ENCODE measurements at regions not wholly inside any gene's neighbourhood (a gene's known extent, or its start where the extent isn't known, plus 50 kb on each side); places are given as distances from the start of the nearest gene placed in this dataset.

- no peak overlapping the region for H3K23ac ChIP-seq (ENCODE audit: insufficient read length)
- no peak overlapping the region for H4K5ac ChIP-seq (ENCODE audit: insufficient read length, low read depth, low read length)
- no peak overlapping the region for H3K4me3 ChIP-seq (ENCODE audit: extremely low read depth in 1 of 4, insufficient read depth in 2 of 4, low read depth in 3 of 4, low read length in 4 of 4)
- no peak overlapping the region for H4K91ac ChIP-seq (replicated peaks; ENCODE audit: insufficient read length, low read length)
- no peak for FAIRE-seq
- H4K20me1 ChIP-seq (replicated peaks in 1 of 2; ENCODE audit: control insufficient read depth in 1 of 2, insufficient read depth in 2 of 2, low read length in 2 of 2) = no peaks in the 10 kb centered on the region
- no peaks in the 10 kb centered on the region for H3K79me1 ChIP-seq (ENCODE audit: low read depth, low read length)
- no peak overlapping the region for H4K8ac ChIP-seq (ENCODE audit: extremely low read depth, insufficient read depth, low read length)
- H3K9ac ChIP-seq (replicated peaks in 1 of 4; ENCODE audit: extremely low read depth in 1 of 4, low read depth in 3 of 4, low read length in 3 of 4) = no peak overlapping the region
- no peak overlapping the region for H2BK120ac ChIP-seq (replicated peaks; ENCODE audit: low read depth, low read length)
- no peaks in the 10 kb centered on the region for H3K79me2 ChIP-seq (ENCODE audit: control insufficient read depth in 1 of 2, insufficient read depth in 2 of 2, low read length in 2 of 2)
- H3K14ac ChIP-seq (ENCODE audit: insufficient read length) = no peak overlapping the region
- H3K4me2 ChIP-seq (ENCODE audit: insufficient read depth in 1 of 2, low read depth in 2 of 2, low read length in 2 of 2) = no peak overlapping the region
- no peak overlapping the region for H3K4ac ChIP-seq (replicated peaks; ENCODE audit: insufficient read length, low read depth, low read length)
- no peak overlapping the region for H2AFZ ChIP-seq (ENCODE audit: low read length)
- H3K27ac ChIP-seq (ENCODE audit: low read depth, low read length) = no peak overlapping the region
- H3K4me1 ChIP-seq (replicated peaks in 1 of 4; ENCODE audit: control insufficient read depth in 3 of 4, insufficient read depth in 4 of 4, low read length in 3 of 4) = no peaks in the 10 kb centered on the region; a peak in 1 of 7 replicates
- H3K56ac ChIP-seq (replicated peaks; ENCODE audit: insufficient read length, low read depth, low read length) = no peak overlapping the region
- H3K18ac ChIP-seq (ENCODE audit: extremely low read depth, low read length) = no peak overlapping the region
- CTCF ChIA-PET (ENCODE audit: partially characterized antibody) = interaction anchor here (0.6 to 1.9 kb wide), 4 partner anchors 9 to 241 kb away, joined by 3 to 6 read pairs (median 4); no protein-coding TSS in a partner anchor
- H2BK5ac ChIP-seq (ENCODE audit: low read depth, low read length) = no peak overlapping the region
- no peak for DNase-seq (ENCODE audit: low read depth in 1 of 2, low spot score in 2 of 2)
- no peaks in the 10 kb centered on the region for H3K36me3 ChIP-seq (ENCODE audit: control insufficient read depth in 2 of 4, insufficient read depth in 4 of 4, low read length in 3 of 4)
- H2BK12ac ChIP-seq (ENCODE audit: low read depth, low read length) = no peak overlapping the region
- H3K9me3 ChIP-seq (ENCODE audit: insufficient read depth in 2 of 2, low read depth in 1 of 2, low read length in 1 of 2) = no peaks in the 10 kb centered on the region
- H2BK20ac ChIP-seq (ENCODE audit: low read length) = no peak overlapping the region
- H2AK5ac ChIP-seq (ENCODE audit: low read depth, low read length) = no peak overlapping the region
- POLR2A ChIA-PET (ENCODE audit: partially characterized antibody) = no interaction called here
- no peak overlapping the region for H2BK15ac ChIP-seq (ENCODE audit: low read length)
- H3K23me2 ChIP-seq (ENCODE audit: low read depth, low read length) = no peaks in the 10 kb centered on the region
- no peaks in the 10 kb centered on the region for H3K27me3 ChIP-seq (replicated peaks in 1 of 4; ENCODE audit: control insufficient read depth in 3 of 4, extremely low read depth in 1 of 4, insufficient read depth in 3 of 4, low read length in 3 of 4)
- WGBS, 2 experiments (ENCODE audit: extremely low coverage in 1 of 2, insufficient coverage in 1 of 2, insufficient read length in 1 of 2, insufficient replicate concordance in 2 of 2, low coverage in 1 of 2, low lambda C conversion rate in 2 of 2, missing lambda C conversion rate in 1 of 2) = 95% methylated on average over 3 of the region's 3 CpGs; no CpG with 5 or more reads in 1 of the 2 experiments
- TF ChIP-seq TBP (IDR thresholded peaks at IDR 0.05; ENCODE audit: low read depth, low read length) (no peak), CBX8 (IDR thresholded peaks at IDR 0.05; ENCODE audit: borderline replicate concordance, low read depth, low read length) (no peak), SRF (IDR thresholded peaks at IDR 0.05; ENCODE audit: low read depth, low read length) (no peak), JUND (IDR thresholded peaks at IDR 0.05; ENCODE audit: low read length) (no peak), TAF7 (optimal IDR thresholded peaks at IDR 0.05; ENCODE audit: borderline replicate concordance, low read depth, low read length) (no peak), CHD2 (IDR thresholded peaks at IDR 0.05; ENCODE audit: low read length) (no peak), CTBP2 (IDR thresholded peaks at IDR 0.05; ENCODE audit: borderline replicate concordance, insufficient read depth, insufficient read length, low read length) (no peak), BCL11A (IDR thresholded peaks at IDR 0.05; ENCODE audit: low read depth in 2 of 2, low read length in 2 of 2) (no peak), SP4 (IDR thresholded peaks at IDR 0.05; ENCODE audit: low read length) (no peak), POLR2AphosphoS5 (IDR thresholded peaks at IDR 0.05; ENCODE audit: low read depth, low read length) (no peak), RNF2 (IDR thresholded peaks at IDR 0.05; ENCODE audit: borderline replicate concordance, low read depth, low read length, missing control alignments, poor library complexity, severe bottlenecking) (no peak), POU5F1 (IDR thresholded peaks at IDR 0.05; ENCODE audit: low read depth, low read length) (no peak), POLR2A (IDR thresholded peaks at IDR 0.05; ENCODE audit: control extremely low read depth in 1 of 2, low read depth in 2 of 2, low read length in 2 of 2) (no peak), HDAC6 (IDR thresholded peaks at IDR 0.05; ENCODE audit: low read depth, low read length) (no peak), EGR1 (IDR thresholded peaks at IDR 0.05; ENCODE audit: borderline replicate concordance, low read depth, low read length) (no peak), MAX (IDR thresholded peaks at IDR 0.05) (no peak)
These were observed 429.9 kb downstream of the DAD1 start for GRCh38 chr14:22159099-22159498.
